ENCODE measurements at regions not wholly inside any gene's neighbourhood (a gene's known extent, or its start where the extent isn't known, plus 50 kb on each side); places are given as distances from the start of the nearest gene placed in this dataset.

DNA sequence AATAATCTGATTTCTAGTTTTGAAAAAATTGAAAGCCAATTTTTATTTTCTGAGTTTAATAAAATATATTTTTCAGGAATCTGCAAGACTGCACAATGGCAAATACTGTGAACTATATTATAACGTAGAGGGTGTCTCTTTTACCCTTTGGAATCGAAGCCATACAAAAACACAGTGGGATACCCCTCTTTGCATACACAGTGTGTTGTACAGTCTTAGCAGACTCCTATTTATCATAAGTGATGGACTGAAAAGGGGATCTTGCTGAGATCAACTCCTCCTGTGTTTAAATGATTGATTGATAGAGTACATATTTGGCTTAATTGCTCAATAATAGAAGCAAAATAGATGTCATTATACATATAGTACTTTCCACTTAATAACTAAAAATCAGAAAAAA, 981.2 kb downstream of the NSUN3 start:
- DNase-seq: no peak

- peak; percentile 13 for DNase-seq
Measured at GRCh38 chr3:95048564-95048963, 985.7 kb downstream of the NSUN3 start.

- DNase-seq: no peak
Measured at GRCh38 chr3:95049841-95050240, 987.0 kb downstream of the NSUN3 start.

DNA sequence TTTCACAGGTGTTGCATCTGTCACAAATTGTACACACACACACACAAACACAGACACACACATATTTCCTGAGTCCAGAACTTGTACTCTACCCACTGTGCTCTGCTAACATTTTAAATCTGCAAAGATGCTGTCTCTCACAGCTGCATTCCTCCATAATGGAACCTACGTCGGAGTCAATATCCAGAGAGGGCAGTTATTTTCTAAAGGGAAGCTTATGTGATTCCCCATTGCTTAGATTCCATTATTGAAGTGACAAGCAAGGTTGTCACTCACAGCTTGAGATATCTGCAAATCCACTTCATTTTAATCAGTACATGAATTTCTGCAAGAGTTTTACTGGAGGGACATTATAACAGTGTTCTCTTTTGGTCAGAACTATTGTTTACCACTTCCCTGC, 992.4 kb downstream of the NSUN3 start:
- DNase-seq: no peak

DNA sequence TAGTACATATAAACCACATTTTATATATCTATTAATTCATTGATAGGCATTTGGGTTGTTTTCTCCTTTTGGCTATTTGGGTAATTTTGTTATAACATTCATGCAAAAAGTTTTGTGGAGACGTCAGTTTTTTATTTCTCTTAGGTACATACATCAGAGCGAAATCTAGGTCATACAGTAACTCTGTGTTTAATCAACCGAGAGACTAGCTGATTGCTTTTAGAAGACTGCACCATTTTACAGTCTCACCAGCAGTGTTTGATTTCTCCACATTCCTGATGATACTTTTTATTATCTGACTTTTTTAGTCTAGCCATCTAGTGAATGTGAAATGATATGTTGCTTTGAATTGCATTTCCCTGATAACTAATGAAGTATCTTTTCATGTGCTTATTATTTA, 1019.3 kb downstream of the NSUN3 start:
- no peak for DNase-seq

GRCh38 chr3:95084738-95085137, 1021.9 kb downstream of the NSUN3 start:
- no peak for DNase-seq

GRCh38 chr3:95088464-95088863, 1025.6 kb downstream of the NSUN3 start:
- no peak for DNase-seq

- no peak for DNase-seq
Measured at GRCh38 chr3:95097493-95097892, 1034.6 kb downstream of the NSUN3 start.

- no peak for DNase-seq
Measured at GRCh38 chr3:95120921-95121320, 1058.1 kb downstream of the NSUN3 start.

- DNase-seq: no peak
Measured at GRCh38 chr3:95123104-95123503, 1060.2 kb downstream of the NSUN3 start.

GRCh38 chr3:95134693-95135413, 1072.0 kb downstream of the NSUN3 start:
- DNase-seq: peak; percentile 89

- no peak for DNase-seq
Measured at GRCh38 chr3:95148107-95148506, 1085.2 kb downstream of the NSUN3 start.

DNA sequence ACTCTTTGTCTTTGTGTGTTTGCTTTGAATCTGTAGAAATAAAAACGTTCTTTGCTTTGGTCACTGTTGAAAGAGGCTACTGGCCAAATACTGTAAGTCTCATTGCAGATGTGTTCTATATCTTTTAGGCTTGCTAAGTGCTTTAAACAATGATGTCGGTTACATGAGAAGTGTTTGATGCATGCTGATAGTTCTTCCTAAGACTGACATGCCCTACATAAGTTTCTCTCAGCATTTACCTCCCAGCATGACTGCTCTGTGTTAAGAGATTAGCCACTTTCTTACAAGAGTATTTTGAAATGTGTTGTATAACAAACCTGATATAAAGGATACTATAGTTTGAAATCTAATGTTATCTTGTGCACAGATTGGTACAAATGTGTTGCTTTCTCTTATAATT, 1088.7 kb downstream of the NSUN3 start:
- no peak for DNase-seq

- DNase-seq: peak; percentile 5
Measured at GRCh38 chr3:95154766-95155165, 1091.9 kb downstream of the NSUN3 start.

DNA sequence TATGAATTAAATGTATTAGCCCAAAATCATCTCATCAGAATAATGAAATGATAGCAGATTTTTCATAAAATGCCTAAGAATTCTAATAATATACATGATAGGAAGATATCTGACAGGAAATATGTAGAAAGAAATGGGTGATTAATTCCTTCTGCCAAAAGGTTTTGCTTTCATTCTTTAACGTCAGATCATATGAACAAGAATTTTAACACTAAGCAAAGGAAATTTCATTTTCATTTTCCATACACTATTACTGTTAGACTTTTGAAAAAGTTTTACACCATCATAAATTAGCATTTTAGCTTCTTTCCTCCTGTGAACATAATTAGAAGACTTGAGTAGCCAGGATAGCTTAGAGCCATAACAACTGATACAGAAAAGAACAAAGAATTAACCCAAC, 1099.9 kb downstream of the NSUN3 start:
- DNase-seq: no peak

DNA sequence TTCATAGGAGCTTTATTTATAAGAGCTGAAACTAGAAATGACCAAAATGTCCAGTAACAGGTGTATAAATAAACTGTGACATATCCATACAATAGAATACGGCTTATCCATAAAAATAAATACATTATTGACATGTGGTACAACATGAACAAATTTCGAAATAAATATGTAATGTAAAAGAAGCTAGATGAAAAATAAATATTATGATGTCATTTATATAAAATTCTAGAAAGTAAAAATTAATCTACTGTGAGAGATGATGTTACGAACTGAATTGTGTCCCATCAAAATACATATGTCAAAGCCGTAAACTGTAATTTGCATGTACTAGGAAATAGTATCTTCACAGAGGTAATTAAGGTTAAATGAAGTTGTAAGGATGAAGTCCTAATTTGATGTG, 1104.9 kb downstream of the NSUN3 start:
- no peak for DNase-seq

DNA sequence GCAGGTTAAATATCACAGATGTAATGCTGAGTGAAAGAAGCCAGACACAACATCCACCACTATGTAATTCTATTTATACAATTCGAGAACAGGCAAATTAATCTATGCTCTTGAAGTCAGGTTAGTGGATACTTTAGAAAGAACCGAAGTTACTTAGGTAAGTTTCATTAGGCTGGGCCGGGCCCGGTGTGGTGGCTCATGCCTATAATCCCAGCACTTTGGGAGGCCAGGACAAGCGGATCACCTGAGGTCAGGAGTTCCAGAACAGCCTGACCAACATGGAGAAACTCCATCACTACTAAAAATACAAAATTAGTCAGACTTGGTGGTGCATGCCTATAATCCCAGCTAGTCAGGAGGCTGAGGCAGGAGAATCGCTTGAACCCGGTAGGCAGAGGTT, 1105.7 kb downstream of the NSUN3 start:
- no peak for DNase-seq

DNA sequence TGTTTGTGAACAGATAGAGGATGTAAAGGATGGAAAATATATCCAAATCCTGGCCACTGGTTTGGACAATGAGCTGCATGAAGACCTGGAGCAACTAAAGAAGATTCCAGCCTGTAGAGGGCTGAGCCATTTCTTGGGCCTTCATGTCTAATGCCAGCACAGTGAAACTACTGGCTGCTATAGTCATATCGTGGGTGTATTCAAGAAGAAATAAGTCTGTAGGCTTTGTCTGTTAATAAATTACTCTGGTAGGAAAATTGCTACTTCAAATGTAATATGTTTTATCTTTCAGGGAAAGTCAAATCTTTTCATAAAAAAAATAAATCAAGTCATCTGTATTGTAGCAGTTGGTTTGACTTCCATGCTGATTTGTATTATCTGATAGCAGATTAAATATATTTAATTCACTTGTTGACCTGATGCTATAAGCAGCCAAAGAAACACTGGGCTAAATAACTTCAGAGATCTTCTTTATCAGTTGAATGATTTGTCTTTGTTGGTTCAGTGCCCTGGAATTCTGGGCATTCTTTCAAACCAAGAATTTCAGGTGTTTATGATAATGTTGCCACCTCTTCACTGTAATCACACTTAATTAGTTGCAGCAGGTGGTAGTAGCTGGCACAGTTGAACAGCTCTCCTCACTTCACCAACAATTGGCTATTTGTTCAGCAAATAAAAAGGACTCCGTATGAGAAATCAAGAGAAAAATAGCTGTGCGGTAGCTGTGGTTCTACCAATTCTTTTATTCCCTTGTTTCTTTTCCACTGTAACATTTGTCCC, 1109.5 kb downstream of the NSUN3 start:
- DNase-seq: peak; percentile 89

DNA sequence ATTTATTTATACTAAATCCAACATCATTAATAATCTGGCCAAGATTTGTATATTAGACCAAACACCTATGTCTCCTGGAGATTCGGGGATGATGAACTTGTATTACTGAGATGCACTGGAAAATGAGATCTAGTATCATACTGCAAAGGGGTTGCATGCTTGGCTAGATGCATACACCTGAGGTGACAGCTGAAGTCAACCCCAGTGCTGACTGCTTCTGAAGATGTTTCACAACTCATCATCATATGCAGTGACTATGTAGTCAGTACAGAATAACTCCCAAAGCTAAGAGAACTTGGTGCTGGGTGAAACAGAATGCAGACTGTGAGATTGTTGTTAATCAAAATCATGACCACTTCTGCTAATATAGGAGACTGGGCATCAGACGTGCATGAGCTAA, 1114.2 kb downstream of the NSUN3 start:
- DNase-seq: no peak

GRCh38 chr3:95184038-95184437, 1121.2 kb downstream of the NSUN3 start:
- no peak for DNase-seq

- DNase-seq: no peak
Measured at GRCh38 chr3:95189348-95189747, 1126.5 kb downstream of the NSUN3 start.

GRCh38 chr3:95197661-95198060, 1134.8 kb downstream of the NSUN3 start:
- DNase-seq: no peak

DNA sequence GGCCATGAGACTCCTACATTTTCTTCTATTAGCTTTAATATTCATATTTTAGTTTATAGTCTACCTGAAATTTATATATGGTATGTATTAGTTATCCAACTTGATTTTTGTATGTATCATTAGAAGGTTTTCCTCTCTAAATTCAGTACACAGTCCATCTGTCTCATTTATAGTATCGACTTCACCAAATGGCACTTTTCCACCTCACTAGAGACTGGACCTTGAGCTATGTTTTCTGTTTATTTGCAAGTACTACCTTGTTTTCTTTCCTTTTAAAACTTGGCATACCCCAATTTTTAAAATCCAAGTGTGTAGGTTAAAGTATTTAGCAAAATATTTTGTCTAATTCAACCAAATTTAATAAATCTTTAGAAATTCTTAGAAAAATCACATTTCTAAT, 1137.5 kb downstream of the NSUN3 start:
- DNase-seq: no peak

- DNase-seq: no peak
Measured at GRCh38 chr3:95210878-95211277, 1148.0 kb downstream of the NSUN3 start.

- DNase-seq: no peak
Measured at GRCh38 chr3:95212117-95212516, 1149.3 kb downstream of the NSUN3 start.
